Endothelial cell of umbilical vein (primary cell): ENCODE measurements at regions not wholly inside any gene's neighbourhood (a gene's known extent, or its start where the extent isn't known, plus 50 kb on each side); places are given as distances from the start of the nearest gene placed in this dataset.
A peak's percentile ranks its signal among the peaks of the same experiment; 100 is the strongest.

Source experiments
- BruUV-seq: library from RNA; stranded (reverse); fragments of 400-500 nt; replicated peaks from 2 replicates; lab custom pipeline; 2021; lab: Mats Ljungman, UMichigan
- CTCF ChIA-PET: fragments of 300-600, 350-600 bp; sonication (Branson Sonifier 250); formaldehyde crosslinking; loops from one replicate; lab custom pipeline; 2021; ENCODE audit warnings: antibody characterized with exemption, inconsistent platforms; lab: Charles Lee
- POLR2A ChIA-PET: fragments of 300-600, 350-600 bp; sonication (Branson Sonifier 250); formaldehyde crosslinking; loops from one replicate; lab custom pipeline; 2021; ENCODE audit warnings: antibody characterized with exemption, inconsistent platforms; lab: Charles Lee
- DNase-seq: peaks from one replicate; pipeline ENCODE4 v3.0.0-alpha.2; 2011; ENCODE audit warnings: low read depth, low spot score
- FAIRE-seq: peaks from 2 replicates; lab custom pipeline; 2011; peaks lifted over from hg19 to GRCh38; lab: Jason Lieb, UNC
- H2AFZ ChIP-seq: 2 replicates; pipeline ENCODE4 v1.6.0; 2012; ENCODE audit warnings: low read depth, low read length, control low read depth, inconsistent platforms
- H3K27ac ChIP-seq: 2 replicates; pipeline ENCODE4 v1.5.1; 2011; ENCODE audit warnings: low read depth, mild to moderate bottlenecking, control low read depth, low read length, moderate library complexity; ENCODE audit not compliant: insufficient read depth
- H3K27me3 ChIP-seq, 2 experiments: 2 replicates each; pipeline versions ENCODE4 v1.6.0 to v1.6.1; 2011; ENCODE audit warnings: low read length in 2 of 2, mixed read lengths in 1 of 2; ENCODE audit not compliant: control insufficient read depth in 2 of 2, insufficient read depth in 2 of 2
- H3K36me3 ChIP-seq, 2 experiments: 2 replicates in 1 of 2; 3 replicates in 1 of 2; pipeline ENCODE4 v1.5.1; 2011; ENCODE audit warnings: low read length in 2 of 2, mild to moderate bottlenecking in 1 of 2, moderate library complexity in 1 of 2; ENCODE audit not compliant: control insufficient read depth in 2 of 2, insufficient read depth in 2 of 2; ENCODE audit errors: extremely low read depth in 1 of 2
- H3K4me1 ChIP-seq: 3 replicates; pipeline ENCODE4 v1.5.1; 2011; ENCODE audit warnings: mild to moderate bottlenecking, low read length; ENCODE audit not compliant: control insufficient read depth, insufficient read depth; ENCODE audit errors: extremely low read depth
- H3K4me2 ChIP-seq: 2 replicates; pipeline ENCODE4 v1.6.1; 2011; ENCODE audit warnings: low read length, control low read depth, mixed read lengths; ENCODE audit not compliant: insufficient read depth
- H3K4me3 ChIP-seq, 3 experiments: fragments of 200-600 bp in 1 of 3; sonication (generic), shearing (Covaris generic) in 1 of 3; replicated peaks in 1 of 3; 2 replicates each; pipeline ENCODE4 v1.5.1; 2011 to 2016; ENCODE audit warnings: control low read depth in 3 of 3, low read length in 3 of 3, mild to moderate bottlenecking in 2 of 3, inconsistent platforms in 1 of 3, low read depth in 1 of 3, moderate library complexity in 1 of 3; ENCODE audit not compliant: insufficient read depth in 1 of 3
- H3K79me2 ChIP-seq: 2 replicates; pipeline ENCODE4 v1.6.0; 2012; ENCODE audit warnings: low read length, inconsistent platforms; ENCODE audit not compliant: control insufficient read depth, insufficient read depth
- H3K9ac ChIP-seq: replicated peaks from 2 replicates; pipeline ENCODE3; 2011; ENCODE audit warnings: low read length, control low read depth; ENCODE audit not compliant: insufficient read depth; ENCODE audit errors: extremely low read depth
- H3K9me1 ChIP-seq: replicated peaks from 3 replicates; pipeline ENCODE4 v1.6.0; 2011; ENCODE audit warnings: mild to moderate bottlenecking, low read length; ENCODE audit not compliant: control insufficient read depth, insufficient read depth; ENCODE audit errors: extremely low read depth
- H3K9me3 ChIP-seq: replicated peaks from 2 replicates; pipeline ENCODE4 v1.5.1; 2012; ENCODE audit warnings: low read length, inconsistent platforms; ENCODE audit not compliant: control insufficient read depth, insufficient read depth
- H4K20me1 ChIP-seq: replicated peaks from 2 replicates; pipeline ENCODE3; 2011; ENCODE audit warnings: mild to moderate bottlenecking, low read length; ENCODE audit not compliant: control insufficient read depth, insufficient read depth; ENCODE audit errors: extremely low read depth
- CTCF ChIP-seq, 2 donors: IDR thresholded peaks; 1 replicate in 1 of 2; 2 replicates in 1 of 2; pipeline ENCODE4 v1.5.1; 2011; ENCODE audit warnings: low read length in 2 of 2, mild to moderate bottlenecking in 2 of 2, moderate library complexity in 2 of 2, control low read depth in 1 of 2, inconsistent platforms in 1 of 2, low read depth in 1 of 2; ENCODE audit not compliant: insufficient read depth in 1 of 2; ENCODE audit errors: extremely low read depth in 1 of 2
- EZH2 ChIP-seq: IDR thresholded peaks from 2 replicates; pipeline ENCODE4 v1.6.1; 2012; ENCODE audit warnings: borderline replicate concordance, low read depth, mild to moderate bottlenecking, moderate library complexity, low read length, inconsistent platforms; ENCODE audit not compliant: severe bottlenecking
- FOS ChIP-seq: IDR thresholded peaks from 2 replicates; pipeline ENCODE4 v1.6.1; 2011; ENCODE audit warnings: mild to moderate bottlenecking, low read length, moderate library complexity, borderline replicate concordance; ENCODE audit not compliant: insufficient read depth
- GATA2 ChIP-seq: IDR thresholded peaks from 2 replicates; pipeline ENCODE4 v1.7.0; 2011; ENCODE audit warnings: low read depth, mild to moderate bottlenecking, moderate library complexity, mixed read lengths, low read length; ENCODE audit not compliant: insufficient read length, insufficient read depth
- JUN ChIP-seq: IDR thresholded peaks from 2 replicates; pipeline ENCODE4 v1.6.1; 2011; ENCODE audit warnings: borderline replicate concordance, low read depth; ENCODE audit not compliant: insufficient read length, insufficient read depth
- MAX ChIP-seq: IDR thresholded peaks from 2 replicates; pipeline ENCODE4 v1.6.1; 2011; ENCODE audit not compliant: insufficient read depth, insufficient read length
- MYC ChIP-seq: IDR thresholded peaks from one replicate; pipeline ENCODE4 v1.6.1; 2011; ENCODE audit warnings: mild to moderate bottlenecking, low read depth, low read length
- POLR2A ChIP-seq: IDR thresholded peaks from 2 replicates; pipeline ENCODE4 v1.6.1; 2012; ENCODE audit warnings: low read depth, mild to moderate bottlenecking, control low read depth, low read length
- POLR2AphosphoS5 ChIP-seq: IDR thresholded peaks from 2 replicates; pipeline ENCODE4 v1.6.1; 2012; ENCODE audit warnings: low read depth, mild to moderate bottlenecking, control low read depth, low read length, moderate library complexity; ENCODE audit not compliant: insufficient read depth
- dilution Hi-C: fragments of 300-500 bp; cut with MboI; formaldehyde crosslinking; loops from one replicate; pipeline ENCODE4 v1.15.0; 2019; ENCODE audit warnings: low sequenced_read_pairs; ENCODE audit not compliant: extremely low pct_ligation_motif_present
- intact Hi-C: fragments of 100-400 bp; cut with micrococcal nuclease; formaldehyde crosslinking; loops from one replicate; pipeline ENCODE4 v1.10.0; 2022

GRCh38 chr16:27698266-27698665, 148.3 kb downstream of the KATNIP start:
- Histone ChIP-seq H3K79me2 (no peaks in the 10 kb centered on the region), H3K4me2 (no peak overlapping the region), H4K20me1 (no peaks in the 10 kb centered on the region), H3K9me1 (no peaks in the 10 kb centered on the region), H3K9me3 (no peaks in the 10 kb centered on the region), H3K27ac (no peak overlapping the region), H3K9ac (no peak overlapping the region), H3K36me3 (peaks cover 0 to 3% of the 10 kb centered on the region in 2 experiments), H2AFZ (no peak overlapping the region), H3K27me3 (no peaks in the 10 kb centered on the region), H3K4me3 (no peak overlapping the region), H3K4me1 (peaks cover 12% of the 10 kb centered on the region)
- CTCF ChIA-PET: interaction anchor here (0.7 to 1.6 kb wide), 8 partner anchors 7 to 372 kb away, joined by 3 to 11 read pairs (median 4); no protein-coding TSS in a partner anchor
- BruUV-seq: no TSS peak
- POLR2A ChIA-PET: no interaction called here
- TF ChIP-seq CTCF (IDR thresholded peaks at IDR 0.05; ENCODE audit: extremely low read depth in 1 of 2, insufficient read depth in 1 of 2, low read depth in 1 of 2, low read length in 2 of 2): peak; percentile 31 to 62
- no peak for TF ChIP-seq JUN
- TF ChIP-seq POLR2A: no peak
- dilution Hi-C loops: no loop called here
- FAIRE-seq: no peak
- intact Hi-C loops: loop anchor here (2.0 kb wide), 1 partner anchor 169 kb away; no protein-coding TSS in a partner anchor
- DNase-seq: no peak

- DNase-seq (no peak), FAIRE-seq (no peak)
- no TSS peak for BruUV-seq
- Histone ChIP-seq H3K4me1 (peaks cover 17% of the 10 kb centered on the region), H3K4me2 (no peak overlapping the region), H3K9me1 (no peaks in the 10 kb centered on the region), H3K36me3 (peaks cover 0 to 3% of the 10 kb centered on the region in 2 experiments), H3K27ac (no peak overlapping the region), H4K20me1 (no peaks in the 10 kb centered on the region), H3K27me3 (no peaks in the 10 kb centered on the region), H3K9ac (no peak overlapping the region), H3K4me3 (no peak overlapping the region), H3K79me2 (no peaks in the 10 kb centered on the region), H3K9me3 (no peaks in the 10 kb centered on the region), H2AFZ (no peak overlapping the region)
- dilution Hi-C loops: no loop called here
- TF ChIP-seq FOS: no peak
- no peak for TF ChIP-seq EZH2
- TF ChIP-seq MYC: no peak
- no peak for TF ChIP-seq JUN
- no peak for TF ChIP-seq POLR2A
- TF ChIP-seq POLR2AphosphoS5: no peak
- TF ChIP-seq CTCF (IDR thresholded peaks at IDR 0.05; ENCODE audit: extremely low read depth in 1 of 2, insufficient read depth in 1 of 2, low read depth in 1 of 2, low read length in 2 of 2): no peak
- TF ChIP-seq GATA2: no peak
- no peak for TF ChIP-seq MAX
- ChIA-PET POLR2A (no interaction called here), CTCF (interaction anchor here (0.7 to 1.6 kb wide), 8 partner anchors 8 to 372 kb away, joined by 3 to 11 read pairs (median 4); no protein-coding TSS in a partner anchor)
- intact Hi-C loops: loop anchor here (2.0 kb wide), 1 partner anchor 168 kb away; no protein-coding TSS in a partner anchor
Measured at GRCh38 chr16:27698746-27699145, 148.8 kb downstream of the KATNIP start.
